Stimulated activated effector memory CD8-positive, alpha-beta T cell treated with anti-CD3 and anti-CD28 coated beads, Interleukin-12 subunit alpha, Interleukin-12 subunit beta, amount 100 ng/mL, for 72 hours (primary cell): ENCODE measurements at regions not wholly inside any gene's neighbourhood (a gene's known extent, or its start where the extent isn't known, plus 50 kb on each side); places are given as distances from the start of the nearest gene placed in this dataset.
A peak's percentile ranks its signal among the peaks of the same experiment; 100 is the strongest.

ENCODE experiments used
- ATAC-seq: fragments of 150-1000 bp; cut with Tn5 transposase; 2 replicates; pipeline ENCODE4 v1.10.0; 2021
- DNase-seq, 2 donors: peaks; one replicate each; pipeline ENCODE4 v3.0.0; 2021 to 2022; ENCODE audit warnings: low spot score in 2 of 2
- H3K27ac Mint-ChIP-seq: one replicate; pipeline ENCODE4 v1.8.0; 2022; ENCODE audit warnings: mild to moderate bottlenecking, mixed read lengths
- H3K36me3 Mint-ChIP-seq: one replicate; pipeline ENCODE4 v1.8.0; 2022; ENCODE audit warnings: mild to moderate bottlenecking, mixed read lengths
- H3K4me1 Mint-ChIP-seq: one replicate; pipeline ENCODE4 v1.8.0; 2022; ENCODE audit warnings: mixed read lengths
- H3K4me3 Mint-ChIP-seq: one replicate; pipeline ENCODE4 v1.8.0; 2022; ENCODE audit warnings: mild to moderate bottlenecking, mixed read lengths
- H3K9me3 Mint-ChIP-seq: one replicate; pipeline ENCODE4 v1.8.0; 2022; ENCODE audit warnings: mixed read lengths

DNA sequence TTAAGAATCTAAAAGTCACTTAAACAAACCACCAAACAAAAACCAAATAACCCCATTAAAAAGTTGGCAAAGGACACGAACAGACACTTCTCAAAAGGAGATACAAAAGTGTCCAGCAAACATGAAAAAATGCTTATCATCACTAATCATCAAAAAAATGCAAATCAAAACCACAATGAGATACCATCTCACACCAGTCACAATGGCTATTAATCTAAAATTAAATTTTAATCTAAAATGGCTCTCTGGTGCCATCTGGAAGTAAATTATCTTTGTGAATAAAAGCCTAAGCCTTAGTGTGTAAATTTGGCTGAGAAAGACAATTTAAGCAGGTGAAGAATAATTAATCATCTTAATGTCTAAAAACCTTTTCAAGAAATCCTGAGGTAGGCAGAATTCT lies 204.5 kb upstream of the PPFIA2 start:
- no peak overlapping the region for H3K4me3 Mint-ChIP-seq
- no peaks in the 10 kb centered on the region for H3K9me3 Mint-ChIP-seq
- no peak for DNase-seq
- no peaks in the 10 kb centered on the region for H3K4me1 Mint-ChIP-seq
- no peaks in the 10 kb centered on the region for H3K36me3 Mint-ChIP-seq
- H3K27ac Mint-ChIP-seq = no peak overlapping the region
- ATAC-seq = no peak

DNA sequence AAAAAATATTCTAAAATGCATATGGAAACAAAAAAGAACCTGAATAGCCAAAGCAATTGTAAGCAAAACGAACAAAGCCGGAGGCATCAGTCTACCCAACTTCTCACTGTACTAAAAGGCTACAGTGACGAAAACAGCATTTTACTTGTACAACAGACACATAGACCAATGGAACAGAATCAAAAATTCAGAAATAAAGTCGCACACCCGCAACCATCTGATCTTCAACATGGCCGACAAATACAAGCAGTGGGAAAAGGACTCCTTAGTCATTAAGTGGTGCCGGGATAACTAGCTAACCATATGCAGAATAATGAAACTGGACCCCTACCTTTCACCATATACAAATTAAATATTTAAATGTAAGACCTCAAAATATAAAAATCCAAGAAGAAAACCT lies 203.9 kb upstream of the PPFIA2 start:
- Mint-ChIP-seq H3K36me3 (no peaks in the 10 kb centered on the region), H3K9me3 (no peaks in the 10 kb centered on the region), H3K4me3 (no peak overlapping the region), H3K4me1 (no peaks in the 10 kb centered on the region), H3K27ac (no peak overlapping the region)
- no peak for DNase-seq
- no peak for ATAC-seq

DNA sequence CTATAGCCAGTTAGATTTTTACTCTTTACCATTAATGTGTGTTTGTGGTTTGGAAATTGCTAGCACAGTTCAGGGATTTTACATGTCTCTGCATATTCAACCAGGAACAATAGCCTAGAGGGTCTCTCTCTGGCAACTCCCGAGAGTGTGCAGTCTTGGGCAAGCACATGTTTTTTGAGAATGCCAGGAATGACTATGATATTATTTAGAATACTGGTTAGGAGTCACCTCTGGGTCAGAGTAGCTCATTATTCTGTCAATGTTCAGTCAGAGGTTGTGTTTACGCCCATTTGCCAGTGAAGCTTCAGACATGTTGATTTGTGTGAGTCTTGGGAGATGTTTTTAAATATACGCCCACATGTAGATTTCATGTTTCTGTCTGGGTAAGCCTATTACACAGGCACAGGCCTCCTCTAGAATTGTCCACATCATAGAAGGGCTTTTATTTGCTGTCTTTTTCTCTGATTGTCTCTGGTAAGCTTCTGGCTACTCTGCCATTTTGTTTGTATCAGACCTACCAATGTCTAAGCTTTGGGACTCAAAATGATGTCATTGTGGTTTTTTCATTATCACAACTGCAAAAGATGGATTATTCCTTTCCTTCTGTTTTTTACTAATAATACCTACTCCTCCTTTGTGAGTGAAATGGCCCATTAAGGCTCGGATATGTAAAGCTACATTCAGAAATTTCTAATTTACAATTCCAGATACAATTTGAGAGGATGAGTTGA lies 203.1 kb upstream of the PPFIA2 start:
- no peaks in the 10 kb centered on the region for H3K9me3 Mint-ChIP-seq
- H3K4me3 Mint-ChIP-seq = no peak overlapping the region
- no peaks in the 10 kb centered on the region for H3K4me1 Mint-ChIP-seq
- no peak for ATAC-seq
- no peak for DNase-seq
- no peak overlapping the region for H3K27ac Mint-ChIP-seq
- H3K36me3 Mint-ChIP-seq = no peaks in the 10 kb centered on the region

DNA sequence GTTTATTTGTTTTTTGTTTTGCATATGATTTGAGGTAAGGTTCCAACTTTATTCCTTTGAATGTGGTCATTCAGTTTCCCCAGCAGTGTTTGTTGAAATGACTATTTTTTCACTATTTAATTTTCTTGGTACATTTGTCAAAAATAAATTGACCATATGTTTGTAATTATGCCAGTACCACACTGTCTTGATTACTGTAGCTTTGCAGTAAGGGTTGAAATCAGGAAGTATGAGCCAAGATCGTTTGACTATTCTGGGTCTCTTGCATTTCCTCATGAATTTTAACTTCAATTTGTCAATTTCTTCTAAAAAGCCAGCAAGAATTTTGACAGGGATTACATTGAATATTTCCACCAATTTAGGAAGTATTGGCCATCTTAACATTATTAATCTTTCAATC lies 199.3 kb upstream of the PPFIA2 start:
- H3K36me3 Mint-ChIP-seq = no peaks in the 10 kb centered on the region
- peaks cover 8% of the 10 kb centered on the region for H3K4me1 Mint-ChIP-seq
- DNase-seq (no peak), ATAC-seq (no peak)
- H3K9me3 Mint-ChIP-seq = no peaks in the 10 kb centered on the region
- no peak overlapping the region for H3K27ac Mint-ChIP-seq
- H3K4me3 Mint-ChIP-seq = no peak overlapping the region

DNA sequence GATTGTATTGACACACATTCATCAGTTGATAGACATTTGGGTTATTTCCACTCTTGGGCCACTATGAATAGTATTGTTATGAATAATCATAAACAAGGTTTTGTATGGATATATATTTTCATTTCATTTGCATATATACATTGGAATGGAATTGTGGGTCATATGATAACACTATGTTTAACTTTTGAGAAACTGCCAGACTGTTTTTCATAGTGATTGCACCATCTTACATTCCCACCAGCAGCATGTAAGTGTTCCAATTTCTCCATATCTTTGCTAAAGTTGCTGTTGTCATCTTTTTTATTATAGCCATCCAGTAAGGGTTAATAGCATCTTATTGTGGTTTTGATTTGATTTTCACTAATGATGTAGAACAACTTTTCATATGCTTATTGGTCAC lies 198.5 kb upstream of the PPFIA2 start:
- DNase-seq = no peak
- Mint-ChIP-seq H3K36me3 (no peaks in the 10 kb centered on the region), H3K4me3 (no peak overlapping the region), H3K9me3 (no peaks in the 10 kb centered on the region), H3K4me1 (peaks cover 8% of the 10 kb centered on the region), H3K27ac (no peak overlapping the region)
- ATAC-seq = no peak

GRCh38 chr12:81956468-81956860 lies 197.3 kb upstream of the PPFIA2 start:
- DNase-seq = no peak
- Mint-ChIP-seq H3K36me3 (no peaks in the 10 kb centered on the region), H3K4me3 (no peak overlapping the region), H3K27ac (no peak overlapping the region), H3K4me1 (peaks cover 8% of the 10 kb centered on the region), H3K9me3 (no peaks in the 10 kb centered on the region)
- no peak for ATAC-seq

DNA sequence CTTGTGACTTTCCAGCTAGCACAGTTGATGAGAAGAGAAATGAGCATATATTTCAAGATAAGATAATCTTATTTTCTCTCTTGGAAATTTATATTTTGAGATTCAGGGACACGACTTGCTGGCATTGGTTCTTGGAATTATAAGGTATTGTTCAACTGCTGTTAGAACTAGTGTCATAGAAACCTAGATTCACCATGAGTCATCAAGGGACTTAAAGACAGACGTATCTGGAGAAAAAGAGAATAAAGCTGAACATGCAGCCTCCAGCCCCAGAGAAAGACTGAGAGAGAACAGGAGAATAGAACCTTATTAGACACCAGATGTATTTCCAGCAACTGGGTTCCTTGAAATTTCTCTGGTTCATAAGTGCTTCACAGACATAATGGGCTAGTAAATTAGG lies 194.4 kb upstream of the PPFIA2 start:
- peaks cover 4% of the 10 kb centered on the region for H3K9me3 Mint-ChIP-seq
- peak; percentile 69 for ATAC-seq
- H3K36me3 Mint-ChIP-seq = no peaks in the 10 kb centered on the region
- no peak overlapping the region for H3K27ac Mint-ChIP-seq
- no peak for DNase-seq
- H3K4me1 Mint-ChIP-seq = peaks cover 8% of the 10 kb centered on the region
- no peak overlapping the region for H3K4me3 Mint-ChIP-seq

GRCh38 chr12:81950871-81951270 lies 191.7 kb upstream of the PPFIA2 start:
- peaks cover 8% of the 10 kb centered on the region for H3K4me1 Mint-ChIP-seq
- peaks cover 4% of the 10 kb centered on the region for H3K9me3 Mint-ChIP-seq
- DNase-seq (no peak), ATAC-seq (no peak)
- H3K27ac Mint-ChIP-seq = no peak overlapping the region
- H3K4me3 Mint-ChIP-seq = no peak overlapping the region
- no peaks in the 10 kb centered on the region for H3K36me3 Mint-ChIP-seq

- no peak for DNase-seq
- H3K4me1 Mint-ChIP-seq = peaks cover 8% of the 10 kb centered on the region
- peaks cover 4% of the 10 kb centered on the region for H3K9me3 Mint-ChIP-seq
- no peak for ATAC-seq
- no peak overlapping the region for H3K27ac Mint-ChIP-seq
- no peak overlapping the region for H3K4me3 Mint-ChIP-seq
- H3K36me3 Mint-ChIP-seq = no peaks in the 10 kb centered on the region
These were observed 190.7 kb upstream of the PPFIA2 start for GRCh38 chr12:81949841-81950308.

- peaks cover 4% of the 10 kb centered on the region for H3K9me3 Mint-ChIP-seq
- no peak for DNase-seq
- peaks cover 8% of the 10 kb centered on the region for H3K4me1 Mint-ChIP-seq
- H3K36me3 Mint-ChIP-seq = no peaks in the 10 kb centered on the region
- H3K4me3 Mint-ChIP-seq = no peak overlapping the region
- no peak for ATAC-seq
- no peak overlapping the region for H3K27ac Mint-ChIP-seq
These were observed 190.3 kb upstream of the PPFIA2 start for GRCh38 chr12:81949416-81949815.

DNA sequence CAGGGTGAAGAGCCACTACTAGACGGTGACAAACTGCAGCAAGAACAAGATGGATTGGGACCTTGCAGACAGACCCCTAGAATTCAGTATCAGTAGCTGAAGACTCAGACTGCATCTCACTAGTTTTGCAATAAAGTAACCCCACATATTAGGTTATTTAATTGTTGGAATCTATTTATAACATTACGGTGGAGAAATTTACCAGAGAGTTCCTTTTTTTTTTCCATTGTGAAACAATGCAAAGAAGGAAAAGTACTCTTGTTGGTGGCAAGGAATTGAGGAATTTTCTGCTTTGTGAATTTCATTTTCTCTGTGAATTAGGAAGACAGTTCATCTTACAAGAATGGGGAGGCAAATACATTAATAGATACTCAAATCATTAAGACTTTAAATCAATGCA lies 185.7 kb upstream of the PPFIA2 start:
- no peak overlapping the region for H3K4me3 Mint-ChIP-seq
- H3K4me1 Mint-ChIP-seq = peaks cover 20% of the 10 kb centered on the region
- H3K36me3 Mint-ChIP-seq = no peaks in the 10 kb centered on the region
- no peak for ATAC-seq
- DNase-seq = no peak
- H3K9me3 Mint-ChIP-seq = no peaks in the 10 kb centered on the region
- no peak overlapping the region for H3K27ac Mint-ChIP-seq

- no peak overlapping the region for H3K27ac Mint-ChIP-seq
- peaks cover 20% of the 10 kb centered on the region for H3K4me1 Mint-ChIP-seq
- no peak overlapping the region for H3K4me3 Mint-ChIP-seq
- DNase-seq (no peak), ATAC-seq (peak; percentile 63)
- H3K36me3 Mint-ChIP-seq = no peaks in the 10 kb centered on the region
- H3K9me3 Mint-ChIP-seq = no peaks in the 10 kb centered on the region
These were observed 183.4 kb upstream of the PPFIA2 start for GRCh38 chr12:81942594-81942993.

- DNase-seq = no peak
- ATAC-seq = no peak
- no peak overlapping the region for H3K27ac Mint-ChIP-seq
- peaks cover 2% of the 10 kb centered on the region for H3K9me3 Mint-ChIP-seq
- H3K36me3 Mint-ChIP-seq = no peaks in the 10 kb centered on the region
- no peaks in the 10 kb centered on the region for H3K4me1 Mint-ChIP-seq
- H3K4me3 Mint-ChIP-seq = no peak overlapping the region
These were observed 170.9 kb upstream of the PPFIA2 start for GRCh38 chr12:81930037-81930436.

- no peaks in the 10 kb centered on the region for H3K4me1 Mint-ChIP-seq
- no peak for ATAC-seq
These were observed 137.6 kb upstream of the PPFIA2 start for GRCh38 chr12:81896771-81897170.

DNA sequence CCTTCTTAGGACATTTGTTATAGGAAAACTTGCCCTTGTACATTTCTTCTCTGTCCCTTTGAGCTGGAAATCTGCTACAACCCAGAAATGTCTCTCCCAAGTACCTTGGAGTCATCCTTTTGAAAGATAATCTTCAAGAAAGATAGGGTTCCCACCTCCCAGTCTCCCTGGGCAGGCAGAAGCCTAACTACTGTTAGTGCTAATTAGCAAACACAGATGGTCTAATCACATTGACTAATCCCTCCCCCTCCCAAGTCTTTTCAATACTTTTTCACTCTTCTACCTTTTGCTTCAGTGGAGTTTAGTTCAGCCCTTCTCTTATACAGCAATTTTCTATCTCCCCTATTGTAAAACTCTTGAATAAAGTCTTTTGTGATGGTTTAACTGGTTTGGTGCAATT lies 129.8 kb upstream of the PPFIA2 start:
- Mint-ChIP-seq H3K27ac (no peak overlapping the region), H3K4me3 (no peak overlapping the region), H3K4me1 (no peaks in the 10 kb centered on the region), H3K36me3 (no peaks in the 10 kb centered on the region), H3K9me3 (peaks cover 5% of the 10 kb centered on the region)
- DNase-seq (no peak), ATAC-seq (no peak)

More at GRCh38 chr12:81896771-81897170, 137.6 kb upstream of the PPFIA2 start:
- H3K4me3 Mint-ChIP-seq = no peak overlapping the region
- DNase-seq = no peak
- H3K36me3 Mint-ChIP-seq = no peaks in the 10 kb centered on the region
- H3K9me3 Mint-ChIP-seq = peaks cover 15% of the 10 kb centered on the region
- H3K27ac Mint-ChIP-seq = no peak overlapping the region

GRCh38 chr12:81888106-81888740 lies 129.1 kb upstream of the PPFIA2 start:
- H3K4me3 Mint-ChIP-seq = no peak overlapping the region
- no peak for DNase-seq
- H3K4me1 Mint-ChIP-seq = no peaks in the 10 kb centered on the region
- no peak for ATAC-seq
- H3K27ac Mint-ChIP-seq = no peak overlapping the region
- H3K36me3 Mint-ChIP-seq = no peaks in the 10 kb centered on the region
- H3K9me3 Mint-ChIP-seq = peaks cover 5% of the 10 kb centered on the region
